ENCODE measurements at regions not wholly inside any gene's neighbourhood (a gene's known extent, or its start where the extent isn't known, plus 50 kb on each side); places are given as distances from the start of the nearest gene placed in this dataset.

- intact Hi-C loops (cut with DNase I), result loop anchor here in 1 of 4 donors (10.0 kb wide), 1 partner anchor 186 kb away; no protein-coding TSS in a partner anchor
- Histone ChIP-seq H3K4me1 (ENCODE audit: control insufficient read depth, insufficient read depth, low read length) (peaks cover 10% of the 10 kb centered on the region), H3K27ac (ENCODE audit: low read length) (no peak overlapping the region), H3K4me3 (ENCODE audit: low read length) (no peak overlapping the region), H3K27me3 (ENCODE audit: control insufficient read depth, insufficient read depth) (no peaks in the 10 kb centered on the region), H3K9me3 (ENCODE audit: control insufficient read depth, low read length) (no peaks in the 10 kb centered on the region)
- ATAC-seq (no peak), DNase-seq (no peak)
- WGBS, result 62% methylated on average over 3 of the region's 3 CpGs
Measured at GRCh38 chr1:170219163-170219562, 73.4 kb downstream of the NTMT2 start.

- H3K9me3 ChIP-seq (ENCODE audit: control insufficient read depth, low read length), result no peaks in the 10 kb centered on the region
- ATAC-seq, result peak; percentile 77 to 89
- 34% methylated on average over 2 of the region's 2 CpGs for WGBS
- H3K27ac ChIP-seq (ENCODE audit: low read length), result peak overlapping the region; percentile 71
- peak in 1 of 3 donors; percentile 45 for DNase-seq
- peaks cover 10% of the 10 kb centered on the region for H3K4me1 ChIP-seq (ENCODE audit: control insufficient read depth, insufficient read depth, low read length)
- no peaks in the 10 kb centered on the region for H3K27me3 ChIP-seq (ENCODE audit: control insufficient read depth, insufficient read depth)
- intact Hi-C loops (cut with DNase I), result no loop called here
- H3K4me3 ChIP-seq (ENCODE audit: low read length), result no peak overlapping the region
Measured at GRCh38 chr1:170221031-170221430, 75.3 kb downstream of the NTMT2 start.

GRCh38 chr1:170221495-170221894, 75.7 kb downstream of the NTMT2 start:
- Histone ChIP-seq H3K27ac (ENCODE audit: low read length) (peak overlapping the region; percentile 58), H3K4me3 (ENCODE audit: low read length) (no peak overlapping the region), H3K9me3 (ENCODE audit: control insufficient read depth, low read length) (no peaks in the 10 kb centered on the region), H3K27me3 (ENCODE audit: control insufficient read depth, insufficient read depth) (no peaks in the 10 kb centered on the region), H3K4me1 (ENCODE audit: control insufficient read depth, insufficient read depth, low read length) (peaks cover 10% of the 10 kb centered on the region)
- WGBS, result 65% methylated on average over 2 of the region's 2 CpGs
- intact Hi-C loops (cut with DNase I), result no loop called here
- ATAC-seq (no peak), DNase-seq (no peak)

GRCh38 chr1:170224469-170224868, 78.7 kb downstream of the NTMT2 start:
- ATAC-seq (peak in 1 of 2 donors; percentile 40), DNase-seq (no peak)
- no peaks in the 10 kb centered on the region for H3K9me3 ChIP-seq (ENCODE audit: control insufficient read depth, low read length)
- 70% methylated on average over 3 of the region's 3 CpGs for WGBS
- H3K4me1 ChIP-seq (ENCODE audit: control insufficient read depth, insufficient read depth, low read length), result peaks cover 8% of the 10 kb centered on the region
- H3K27me3 ChIP-seq (ENCODE audit: control insufficient read depth, insufficient read depth), result no peaks in the 10 kb centered on the region
- intact Hi-C loops (cut with DNase I), result no loop called here
- no peak overlapping the region for H3K27ac ChIP-seq (ENCODE audit: low read length)
- H3K4me3 ChIP-seq (ENCODE audit: low read length), result no peak overlapping the region

GRCh38 chr1:170225781-170226530, 80.2 kb downstream of the NTMT2 start:
- 90% methylated on average over 2 of the region's 2 CpGs for WGBS
- H3K4me1 ChIP-seq (ENCODE audit: control insufficient read depth, insufficient read depth, low read length), result peaks cover 3% of the 10 kb centered on the region
- intact Hi-C loops (cut with DNase I), result no loop called here
- no peak overlapping the region for H3K27ac ChIP-seq (ENCODE audit: low read length)
- H3K27me3 ChIP-seq (ENCODE audit: control insufficient read depth, insufficient read depth), result no peaks in the 10 kb centered on the region
- DNase-seq (no peak), ATAC-seq (no peak)
- H3K9me3 ChIP-seq (ENCODE audit: control insufficient read depth, low read length), result no peaks in the 10 kb centered on the region
- H3K4me3 ChIP-seq (ENCODE audit: low read length), result no peak overlapping the region

GRCh38 chr1:170226767-170227166, 81.0 kb downstream of the NTMT2 start:
- intact Hi-C loops (cut with DNase I), result no loop called here
- no peaks in the 10 kb centered on the region for H3K4me1 ChIP-seq (ENCODE audit: control insufficient read depth, insufficient read depth, low read length)
- no peak overlapping the region for H3K27ac ChIP-seq (ENCODE audit: low read length)
- H3K4me3 ChIP-seq (ENCODE audit: low read length), result no peak overlapping the region
- WGBS, result 87% methylated on average over 1 of the region's 1 CpG
- no peaks in the 10 kb centered on the region for H3K9me3 ChIP-seq (ENCODE audit: control insufficient read depth, low read length)
- ATAC-seq (no peak), DNase-seq (no peak)
- H3K27me3 ChIP-seq (ENCODE audit: control insufficient read depth, insufficient read depth), result no peaks in the 10 kb centered on the region

- H3K27me3 ChIP-seq (ENCODE audit: control insufficient read depth, insufficient read depth), result no peaks in the 10 kb centered on the region
- H3K9me3 ChIP-seq (ENCODE audit: control insufficient read depth, low read length), result no peaks in the 10 kb centered on the region
- no peaks in the 10 kb centered on the region for H3K4me1 ChIP-seq (ENCODE audit: control insufficient read depth, insufficient read depth, low read length)
- intact Hi-C loops (cut with DNase I), result no loop called here
- H3K27ac ChIP-seq (ENCODE audit: low read length), result no peak overlapping the region
- no peak for DNase-seq
- ATAC-seq, result no peak
- 90% methylated on average over 1 of the region's 1 CpG for WGBS
- no peak overlapping the region for H3K4me3 ChIP-seq (ENCODE audit: low read length)
Measured at GRCh38 chr1:170230323-170230722, 84.6 kb downstream of the NTMT2 start.

GRCh38 chr1:170231662-170232061, 85.9 kb downstream of the NTMT2 start:
- H3K4me3 ChIP-seq (ENCODE audit: low read length), result no peak overlapping the region

GRCh38 chr1:170238704-170239391, 93.1 kb downstream of the NTMT2 start:
- no peak for ATAC-seq
- Histone ChIP-seq H3K27ac (ENCODE audit: low read length) (no peak overlapping the region), H3K4me1 (ENCODE audit: control insufficient read depth, insufficient read depth, low read length) (no peaks in the 10 kb centered on the region), H3K27me3 (ENCODE audit: control insufficient read depth, insufficient read depth) (no peaks in the 10 kb centered on the region), H3K9me3 (ENCODE audit: control insufficient read depth, low read length) (no peaks in the 10 kb centered on the region), H3K4me3 (ENCODE audit: low read length) (no peak overlapping the region)
- 66% methylated on average over 7 of the region's 7 CpGs for WGBS
- intact Hi-C loops (cut with DNase I), result no loop called here
- no peak for DNase-seq

More at GRCh38 chr1:170231662-170232061, 85.9 kb downstream of the NTMT2 start:
- Histone ChIP-seq H3K9me3 (ENCODE audit: control insufficient read depth, low read length) (no peaks in the 10 kb centered on the region), H3K27me3 (ENCODE audit: control insufficient read depth, insufficient read depth) (no peaks in the 10 kb centered on the region), H3K27ac (ENCODE audit: low read length) (no peak overlapping the region), H3K4me1 (ENCODE audit: control insufficient read depth, insufficient read depth, low read length) (no peaks in the 10 kb centered on the region)
- WGBS, result 87% methylated on average over 1 of the region's 1 CpG
- intact Hi-C loops (cut with DNase I), result no loop called here
- ATAC-seq (no peak), DNase-seq (no peak)

- no peaks in the 10 kb centered on the region for H3K9me3 ChIP-seq (ENCODE audit: control insufficient read depth, low read length)
- no peaks in the 10 kb centered on the region for H3K4me1 ChIP-seq (ENCODE audit: control insufficient read depth, insufficient read depth, low read length)
- H3K27ac ChIP-seq (ENCODE audit: low read length), result no peak overlapping the region
- ATAC-seq, result no peak
- no peaks in the 10 kb centered on the region for H3K27me3 ChIP-seq (ENCODE audit: control insufficient read depth, insufficient read depth)
- no peak overlapping the region for H3K4me3 ChIP-seq (ENCODE audit: low read length)
- no peak for DNase-seq
- intact Hi-C loops (cut with DNase I), result no loop called here
- 47% methylated on average over 3 of the region's 3 CpGs for WGBS
Measured at GRCh38 chr1:170239445-170239844, 93.7 kb downstream of the NTMT2 start.

- 68% methylated on average over 2 of the region's 2 CpGs for WGBS
- H3K4me1 ChIP-seq (ENCODE audit: control insufficient read depth, insufficient read depth, low read length), result no peaks in the 10 kb centered on the region
- no peak for DNase-seq
Measured at GRCh38 chr1:170240409-170240808, 94.7 kb downstream of the NTMT2 start.

More at GRCh38 chr1:170240409-170240808, 94.7 kb downstream of the NTMT2 start:
- no peak for ATAC-seq
- no peak overlapping the region for H3K4me3 ChIP-seq (ENCODE audit: low read length)
- intact Hi-C loops (cut with DNase I), result no loop called here
- no peaks in the 10 kb centered on the region for H3K27me3 ChIP-seq (ENCODE audit: control insufficient read depth, insufficient read depth)
- no peaks in the 10 kb centered on the region for H3K9me3 ChIP-seq (ENCODE audit: control insufficient read depth, low read length)
- no peak overlapping the region for H3K27ac ChIP-seq (ENCODE audit: low read length)
